GM12891 (cell line): ENCODE measurements at regions not wholly inside any gene's neighbourhood (a gene's known extent, or its start where the extent isn't known, plus 50 kb on each side); places are given as distances from the start of the nearest gene placed in this dataset.

Source experiments
- PAX5 ChIP-seq: IDR thresholded peaks from 2 replicates; pipeline ENCODE4 v1.6.1; 2011; ENCODE audit warnings: low read length, moderate library complexity, mild to moderate bottlenecking; ENCODE audit not compliant: insufficient read depth, severe bottlenecking
- POLR2A ChIP-seq: IDR thresholded peaks from 2 replicates; pipeline ENCODE4 v1.6.1; 2011; ENCODE audit warnings: low read depth, low read length, control low read depth
- POLR2AphosphoS5 ChIP-seq: IDR thresholded peaks from 2 replicates; pipeline ENCODE4 v1.6.1; 2011; ENCODE audit warnings: low read depth, low read length, control low read depth
- SPI1 ChIP-seq: IDR thresholded peaks from 2 replicates; pipeline ENCODE4 v1.6.1; 2011; ENCODE audit warnings: low read depth, low read length, control low read depth
- TAF1 ChIP-seq: IDR thresholded peaks from 2 replicates; pipeline ENCODE4 v1.6.1; 2011; ENCODE audit warnings: low read depth, low read length, control low read depth

- TF ChIP-seq POLR2A (no peak), POLR2AphosphoS5 (no peak), TAF1 (no peak), PAX5 (no peak), SPI1 (no peak)
These were observed 164.8 kb downstream of the MRPL14 start for GRCh38 chr6:43962458-43962857.
